HepG2 (cell line): ENCODE measurements at regions not wholly inside any gene's neighbourhood (a gene's known extent, or its start where the extent isn't known, plus 50 kb on each side); places are given as distances from the start of the nearest gene placed in this dataset.

Source experiments
- AHDC1 ChIP-seq: sonication (generic); formaldehyde crosslinking; IDR thresholded peaks from 2 replicates; pipeline ENCODE4 v1.5.1; 2020; ENCODE audit warnings: mild to moderate bottlenecking, missing genetic modification reagents, borderline replicate concordance
- CBX5 ChIP-seq: sonication (generic); formaldehyde crosslinking; IDR thresholded peaks from 2 replicates; pipeline ENCODE4 v1.4.0; 2020; ENCODE audit warnings: missing genetic modification reagents, borderline replicate concordance
- CC2D1A ChIP-seq: sonication (generic); formaldehyde crosslinking; IDR thresholded peaks from 2 replicates; pipeline ENCODE4 v1.8.1; 2023; ENCODE audit warnings: mild to moderate bottlenecking, missing genetic modification reagents
- GLI4 ChIP-seq: sonication (generic); formaldehyde crosslinking; IDR thresholded peaks from 2 replicates; pipeline ENCODE4 v1.5.1; 2020; ENCODE audit warnings: missing genetic modification reagents, mild to moderate bottlenecking, moderate library complexity, borderline replicate concordance
- NFIC ChIP-seq: IDR thresholded peaks from 2 replicates; pipeline ENCODE4 v1.6.1; 2012; ENCODE audit warnings: mild to moderate bottlenecking, low read length, inconsistent platforms
- ZNF230 ChIP-seq: sonication (generic); formaldehyde crosslinking; IDR thresholded peaks from 2 replicates; pipeline ENCODE4 v1.4.0; 2020; ENCODE audit warnings: mild to moderate bottlenecking, missing genetic modification reagents
- ZNF33B ChIP-seq: sonication (generic); formaldehyde crosslinking; IDR thresholded peaks from 2 replicates; pipeline ENCODE4 v1.5.1; 2020; ENCODE audit warnings: mild to moderate bottlenecking, missing genetic modification reagents
- ZNF629 ChIP-seq: sonication (generic); formaldehyde crosslinking; conservative IDR thresholded peaks from 2 replicates; pipeline ENCODE4 v1.5.0; 2020; ENCODE audit warnings: missing genetic modification reagents

GRCh38 chr15:98124581-98124980 is 164.1 kb downstream of the ARRDC4 start (continued):
- TF ChIP-seq CC2D1A (CRISPR knock-in tag) = no peak
- TF ChIP-seq NFIC = no peak
- no peak for TF ChIP-seq AHDC1 (CRISPR knock-in tag)
- TF ChIP-seq ZNF33B (CRISPR knock-in tag) = no peak
- TF ChIP-seq GLI4 (CRISPR knock-in tag) = no peak
- no peak for TF ChIP-seq ZNF230
- TF ChIP-seq ZNF629 (CRISPR knock-in tag) = no peak
- TF ChIP-seq CBX5 (CRISPR knock-in tag) = no peak
